Ovary (tissue), 3 donors: ENCODE measurements at regions not wholly inside any gene's neighbourhood (a gene's known extent, or its start where the extent isn't known, plus 50 kb on each side); places are given as distances from the start of the nearest gene placed in this dataset.

Experiments
- EP300 ChIP-seq: sonication (generic); formaldehyde crosslinking; IDR thresholded peaks from one replicate; pipeline ENCODE4 v1.6.1; 2017; ENCODE audit warnings: antibody characterized with exemption
- POLR2A ChIP-seq: fragments of 450-650 bp; IDR thresholded peaks from one replicate; pipeline ENCODE4 v1.6.1; 2017; ENCODE audit warnings: antibody characterized with exemption, mild to moderate bottlenecking, moderate library complexity
- TF ChIP-seq, protein P1 (sequence below), 3 donors: fragments of 450-650 bp in 2 of 3; fragments of 200-600 bp in 1 of 3; IDR thresholded peaks; one replicate each; pipeline versions ENCODE4 v1.5.1 to v1.8.0; 2016 to 2022; ENCODE audit warnings: antibody characterized with exemption in 3 of 3, mild to moderate bottlenecking in 1 of 3
- donor health status: DM: no; HTN: no; CAD: no.

DNA sequence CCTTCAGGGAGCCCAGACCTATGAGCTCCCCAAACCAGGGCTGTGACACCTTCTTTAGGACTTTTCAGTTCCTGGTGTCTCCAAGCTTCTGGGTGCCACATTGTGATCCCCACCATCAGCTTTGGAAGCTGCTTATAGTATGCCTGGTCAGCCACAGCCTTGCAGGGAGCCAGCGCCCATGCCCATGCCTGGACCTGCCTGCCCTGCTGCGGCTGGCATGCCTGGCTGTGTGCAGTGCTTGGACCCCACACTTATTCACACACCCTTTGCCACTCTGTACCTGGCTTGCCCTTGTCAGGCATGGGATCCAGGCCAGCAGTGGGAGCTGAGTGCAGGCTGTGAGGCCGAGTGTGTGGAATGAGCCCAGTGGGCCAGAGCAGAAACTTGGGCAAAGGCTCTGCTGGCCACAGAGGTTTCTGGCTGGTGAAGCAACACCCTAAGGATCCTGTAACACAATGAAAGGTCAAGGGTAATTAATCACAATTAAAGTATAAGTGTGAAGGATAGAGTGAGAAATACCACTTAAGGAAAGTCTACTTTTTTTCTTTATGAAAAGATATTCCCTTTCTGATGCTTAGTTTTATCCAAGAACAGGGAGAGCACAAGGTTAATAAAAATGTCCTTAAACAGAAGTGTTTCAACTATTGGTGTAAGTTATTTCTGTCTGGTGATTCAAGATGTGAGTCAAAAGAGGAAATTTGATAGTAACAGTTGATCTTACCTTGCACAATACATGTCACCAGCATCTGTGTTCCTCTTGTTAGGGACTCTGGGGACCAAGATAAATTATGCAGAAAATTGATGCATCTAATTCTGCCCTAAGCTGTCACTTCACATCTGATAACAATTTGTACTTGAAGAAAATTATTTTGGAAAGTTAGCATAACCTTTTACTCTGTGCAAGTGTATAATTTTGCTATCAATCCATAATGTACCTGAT lies 161.8 kb downstream of the FAM47A start:
- TF ChIP-seq, protein P1, sequence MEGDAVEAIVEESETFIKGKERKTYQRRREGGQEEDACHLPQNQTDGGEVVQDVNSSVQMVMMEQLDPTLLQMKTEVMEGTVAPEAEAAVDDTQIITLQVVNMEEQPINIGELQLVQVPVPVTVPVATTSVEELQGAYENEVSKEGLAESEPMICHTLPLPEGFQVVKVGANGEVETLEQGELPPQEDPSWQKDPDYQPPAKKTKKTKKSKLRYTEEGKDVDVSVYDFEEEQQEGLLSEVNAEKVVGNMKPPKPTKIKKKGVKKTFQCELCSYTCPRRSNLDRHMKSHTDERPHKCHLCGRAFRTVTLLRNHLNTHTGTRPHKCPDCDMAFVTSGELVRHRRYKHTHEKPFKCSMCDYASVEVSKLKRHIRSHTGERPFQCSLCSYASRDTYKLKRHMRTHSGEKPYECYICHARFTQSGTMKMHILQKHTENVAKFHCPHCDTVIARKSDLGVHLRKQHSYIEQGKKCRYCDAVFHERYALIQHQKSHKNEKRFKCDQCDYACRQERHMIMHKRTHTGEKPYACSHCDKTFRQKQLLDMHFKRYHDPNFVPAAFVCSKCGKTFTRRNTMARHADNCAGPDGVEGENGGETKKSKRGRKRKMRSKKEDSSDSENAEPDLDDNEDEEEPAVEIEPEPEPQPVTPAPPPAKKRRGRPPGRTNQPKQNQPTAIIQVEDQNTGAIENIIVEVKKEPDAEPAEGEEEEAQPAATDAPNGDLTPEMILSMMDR (IDR thresholded peaks at IDR 0.05), result no peak
- TF ChIP-seq POLR2A (no peak), EP300 (no peak)
